Activated CD4-positive, alpha-beta T cell treated with anti-CD3 and anti-CD28 coated beads, Interleukin-2, amount 50 U/mL, for 16 hours (primary cell): ENCODE measurements at regions not wholly inside any gene's neighbourhood (a gene's known extent, or its start where the extent isn't known, plus 50 kb on each side); places are given as distances from the start of the nearest gene placed in this dataset.

ENCODE experiments used
- DNase-seq: peaks from one replicate; pipeline ENCODE4 v3.0.0-alpha.2; 2020

- DNase-seq, result no peak
Measured at GRCh38 chr10:47169581-47169980, 130.4 kb upstream of the GDF10 start.

- DNase-seq, result no peak
Measured at GRCh38 chr10:47173929-47174442, 126.0 kb upstream of the GDF10 start.

DNA sequence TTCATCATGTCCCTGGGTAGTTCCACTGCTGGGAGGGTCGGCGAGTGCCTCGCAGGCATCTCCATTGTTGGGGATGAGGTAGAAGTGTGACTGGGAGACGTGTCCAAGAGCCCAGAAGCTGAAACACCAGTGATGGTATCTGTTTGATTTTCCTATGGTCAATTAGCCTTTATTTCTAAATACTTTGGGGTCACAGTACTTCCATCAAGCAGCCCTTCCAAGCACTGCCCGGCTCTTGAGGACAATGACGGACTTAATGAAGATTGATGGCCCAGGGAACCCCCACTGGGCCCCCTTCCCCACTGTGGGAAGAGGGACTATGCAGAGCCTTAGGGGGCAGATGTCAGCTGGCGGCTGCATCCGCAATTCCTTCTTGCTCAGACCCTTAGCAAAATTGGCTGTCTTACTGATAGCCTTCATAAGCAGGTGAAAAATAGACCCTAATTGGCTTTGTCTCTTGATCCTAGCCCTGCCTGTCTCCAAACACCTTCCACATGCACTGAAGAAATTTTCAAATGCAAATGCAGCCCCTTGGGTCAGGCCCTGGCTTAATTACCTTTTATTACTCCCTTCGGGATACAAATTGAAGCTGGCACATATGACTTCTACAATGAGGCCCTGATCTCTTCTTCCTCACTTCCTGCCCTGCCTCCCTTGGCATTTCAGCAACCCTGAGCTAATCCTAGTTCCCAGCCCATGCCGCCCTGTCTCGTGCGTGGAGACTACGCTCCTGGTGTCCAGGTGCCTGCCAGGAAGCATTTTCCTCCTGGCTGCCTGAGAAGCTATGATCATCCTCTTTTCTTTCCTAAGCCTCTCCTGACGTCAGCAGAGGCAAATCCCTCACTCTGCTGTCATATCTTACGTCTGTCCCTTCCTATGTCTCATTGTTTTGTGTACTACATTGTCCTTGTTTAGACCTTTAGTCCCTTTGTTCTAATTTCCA lies 124.5 kb upstream of the GDF10 start:
- DNase-seq, result no peak

DNA sequence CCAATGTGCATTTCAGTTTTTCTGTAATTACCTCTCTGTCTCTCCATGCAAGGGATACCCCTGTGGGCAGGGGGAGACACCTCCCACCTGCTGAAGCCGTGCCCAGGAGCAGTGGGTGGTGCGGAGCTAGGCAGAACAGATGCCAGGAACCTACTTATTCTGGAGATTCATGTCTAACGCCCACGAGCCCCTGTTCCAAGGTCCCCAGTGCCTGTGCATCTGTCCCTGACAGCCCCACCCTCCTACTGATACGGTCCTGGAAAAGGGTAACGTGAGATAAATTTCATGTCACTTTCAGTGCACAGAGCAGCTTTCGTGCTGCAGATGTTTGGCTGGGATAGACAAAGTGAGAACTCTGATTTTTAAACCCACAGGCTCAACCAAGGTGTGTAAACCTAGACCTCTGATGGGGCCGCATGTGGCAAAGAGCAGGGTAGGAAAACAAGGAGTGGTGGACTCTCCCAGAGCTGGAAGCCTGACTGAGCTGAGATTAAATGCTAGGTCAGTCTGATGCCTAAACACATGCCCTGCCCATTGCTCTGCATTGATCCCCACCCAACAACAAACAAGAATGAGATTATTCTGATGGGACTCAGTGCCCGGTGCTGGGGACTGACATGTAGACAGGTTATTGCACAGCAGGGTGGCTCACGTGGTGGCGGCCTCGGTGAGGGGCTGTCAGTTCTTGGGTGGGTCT lies 123.6 kb upstream of the GDF10 start:
- DNase-seq, result no peak

GRCh38 chr10:47176903-47177868 lies 122.8 kb upstream of the GDF10 start:
- DNase-seq, result no peak

GRCh38 chr10:47178537-47179290 lies 121.3 kb upstream of the GDF10 start:
- DNase-seq, result no peak

DNA sequence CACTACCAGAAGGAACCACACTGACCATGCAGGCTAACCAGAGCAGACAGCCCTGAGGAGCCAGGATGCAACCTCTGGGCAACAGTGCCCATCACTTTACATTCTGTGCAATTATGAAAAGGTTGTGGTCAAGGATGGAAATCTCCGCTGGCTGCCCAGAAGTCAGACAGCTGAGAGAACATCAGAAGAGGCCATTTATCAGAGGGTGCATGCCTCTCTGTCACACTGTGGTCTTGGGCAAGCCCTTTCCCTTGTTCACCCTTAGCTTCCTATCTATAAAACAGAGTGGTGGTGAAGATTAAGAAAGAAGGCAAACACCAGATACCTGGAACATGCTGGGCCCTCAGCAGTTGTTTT lies 120.7 kb upstream of the GDF10 start:
- no peak for DNase-seq

DNA sequence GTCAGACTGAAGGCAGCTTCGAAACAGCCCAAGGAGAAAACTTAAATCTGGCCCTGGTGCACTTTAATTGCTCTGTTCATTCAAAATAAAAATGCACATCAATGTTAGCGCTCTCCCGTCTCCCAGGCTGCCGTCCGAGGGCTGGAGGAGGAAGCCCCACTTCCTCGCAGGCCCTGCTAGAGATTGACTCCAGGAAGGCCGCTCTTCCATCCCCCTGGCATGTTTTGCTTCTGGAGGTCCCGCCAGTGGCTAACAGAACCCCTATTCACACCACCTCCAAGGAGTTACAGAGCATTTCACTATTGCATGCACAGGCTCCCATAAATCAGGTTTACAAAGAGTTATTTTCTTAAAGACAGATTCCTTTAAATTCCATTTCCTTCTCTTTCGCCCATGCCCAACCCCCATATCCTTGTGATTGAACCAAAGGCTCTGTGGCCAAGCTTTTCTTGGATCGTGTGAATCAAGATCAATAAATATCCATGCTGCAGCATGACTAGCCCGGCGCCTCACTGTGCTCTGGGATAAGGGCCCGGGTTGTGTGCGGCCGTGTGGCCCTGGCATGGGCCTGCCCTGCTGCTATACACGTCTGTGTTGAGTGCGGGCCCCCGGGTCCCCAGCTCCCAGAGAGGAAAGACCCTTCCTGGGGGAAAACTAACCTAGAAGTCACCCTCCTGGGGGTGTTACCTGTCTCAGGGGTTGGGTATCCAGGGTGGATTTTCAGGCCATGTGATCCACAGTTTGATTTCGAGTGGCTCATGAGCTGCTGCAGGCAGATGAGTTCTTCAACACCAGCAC lies 118.7 kb upstream of the GDF10 start:
- no peak for DNase-seq

DNA sequence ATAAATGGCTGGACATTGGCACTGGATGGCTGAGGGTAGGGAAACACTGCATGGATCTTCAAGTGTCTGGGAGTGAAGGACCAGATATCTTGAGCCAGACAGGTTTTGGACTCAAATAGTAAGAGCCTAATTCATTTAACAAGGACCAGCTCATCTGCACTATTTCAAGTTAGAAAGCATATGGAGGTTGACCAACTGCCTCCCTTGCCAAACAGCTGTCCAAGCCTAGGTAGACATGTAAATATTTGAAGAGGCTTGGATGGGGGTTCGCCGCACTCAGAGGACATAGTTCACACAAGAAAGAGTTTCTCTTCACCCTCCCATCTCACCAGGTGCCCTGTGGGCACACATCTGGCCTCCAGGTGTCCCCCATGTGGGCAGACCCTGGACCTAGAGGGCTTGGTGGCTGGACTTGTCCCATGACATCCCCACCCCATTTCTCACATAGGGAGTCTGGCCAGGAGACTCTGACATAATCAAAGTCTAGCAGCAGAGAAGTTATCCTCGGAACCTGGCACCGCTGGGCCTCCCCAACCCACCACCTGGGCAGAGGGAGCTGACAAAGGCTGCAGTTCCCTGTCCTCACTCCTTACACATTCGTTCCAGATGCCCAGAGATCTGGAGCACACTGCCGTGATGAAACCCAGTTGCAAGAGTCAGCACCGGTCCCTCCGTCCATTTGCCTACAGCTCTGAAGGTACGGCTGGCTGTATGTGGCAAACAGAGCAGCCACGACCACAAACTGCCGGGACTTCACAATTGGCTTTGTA lies 116.9 kb upstream of the GDF10 start:
- DNase-seq, result no peak

GRCh38 chr10:47183704-47184041 lies 116.3 kb upstream of the GDF10 start:
- DNase-seq, result no peak

DNA sequence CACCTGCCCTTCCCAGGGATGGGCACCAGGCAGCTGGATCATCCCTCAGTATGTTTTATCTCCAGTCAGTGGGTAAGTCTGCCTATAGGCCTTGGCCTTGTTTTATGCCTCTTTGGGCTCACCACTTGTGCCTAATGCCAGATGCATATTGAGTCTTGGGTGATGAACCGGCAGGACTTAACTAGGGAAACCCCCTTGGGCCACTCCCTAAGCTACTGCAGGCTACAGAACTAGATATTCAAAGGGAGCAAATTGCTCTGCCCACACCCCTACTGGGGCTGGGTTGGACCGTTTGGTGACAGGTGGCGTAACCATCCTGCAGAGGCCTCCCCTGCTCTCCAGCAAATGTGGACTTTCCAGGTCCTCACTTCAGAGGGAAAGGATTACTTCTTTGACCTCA lies 115.7 kb upstream of the GDF10 start:
- DNase-seq, result no peak

DNA sequence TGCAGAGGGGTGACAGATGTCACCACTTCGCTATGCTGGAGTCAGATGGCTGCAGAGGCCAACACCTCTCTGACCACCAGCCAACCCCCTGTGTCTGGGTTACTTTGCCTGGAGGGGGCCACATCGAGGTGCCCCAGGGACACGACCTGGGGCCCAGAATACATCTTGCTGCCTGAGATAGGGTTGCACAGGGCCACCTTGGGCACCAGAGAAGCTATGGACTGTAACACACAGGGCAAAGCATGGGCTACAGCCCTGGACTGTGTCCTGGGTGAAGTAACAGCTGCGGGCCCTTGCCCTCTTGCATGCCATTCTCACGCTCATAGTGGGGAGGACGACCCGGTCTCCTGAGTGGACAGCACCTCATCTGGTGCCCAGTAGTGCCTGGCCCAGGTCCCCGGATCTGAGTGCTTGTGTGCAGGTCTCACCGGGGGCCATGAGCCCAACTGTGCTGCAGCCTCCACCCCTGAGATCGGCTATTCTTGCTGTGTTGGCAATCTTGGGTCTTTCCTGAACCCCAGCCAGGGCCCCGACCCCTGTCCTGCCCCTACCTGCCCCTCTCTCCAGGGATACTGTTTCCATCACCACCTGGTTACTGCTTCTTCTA lies 115.2 kb upstream of the GDF10 start:
- no peak for DNase-seq

- DNase-seq, result no peak
Measured at GRCh38 chr10:47186941-47187340, 113.1 kb upstream of the GDF10 start.

DNA sequence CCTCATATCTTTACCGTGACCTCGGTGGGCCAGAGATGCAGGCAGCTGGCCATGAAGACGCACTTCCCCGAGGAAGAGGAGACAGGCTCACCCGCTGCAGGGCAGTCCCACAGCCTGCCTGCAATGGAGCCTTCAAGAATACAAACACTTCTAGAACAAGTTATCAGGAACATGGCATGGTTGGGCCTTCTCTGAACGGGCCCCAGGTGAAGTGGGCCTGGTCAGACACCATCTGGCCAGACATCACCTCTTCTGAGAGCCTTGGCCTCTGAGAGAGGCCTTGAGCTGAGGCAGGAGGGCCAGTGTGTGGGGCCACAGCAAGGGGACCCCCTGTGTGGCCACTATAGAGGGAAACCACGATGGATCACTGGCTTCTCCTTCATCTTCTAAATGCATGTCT lies 112.4 kb upstream of the GDF10 start:
- DNase-seq, result no peak

DNA sequence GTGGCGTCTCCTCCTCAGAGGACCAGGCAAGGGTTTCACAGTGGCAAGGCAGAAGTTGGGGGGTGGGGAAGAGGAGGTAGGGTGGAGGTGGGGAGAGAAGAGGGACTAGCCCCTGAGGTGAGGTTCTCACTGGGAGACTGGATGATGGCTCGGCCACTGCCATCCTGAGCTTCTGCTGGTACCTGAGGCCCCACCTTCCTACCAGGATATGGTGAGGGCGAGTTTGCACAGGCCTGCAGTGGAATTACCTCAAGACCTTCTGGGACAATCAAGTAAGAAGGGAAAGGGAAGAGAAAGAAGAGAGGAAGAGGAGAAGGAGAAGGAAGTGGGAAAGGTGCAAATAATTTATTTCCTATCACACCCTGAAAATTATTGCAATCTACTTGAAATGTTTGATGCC lies 111.8 kb upstream of the GDF10 start:
- DNase-seq, result no peak

GRCh38 chr10:47189802-47190201 lies 110.2 kb upstream of the GDF10 start:
- no peak for DNase-seq

DNA sequence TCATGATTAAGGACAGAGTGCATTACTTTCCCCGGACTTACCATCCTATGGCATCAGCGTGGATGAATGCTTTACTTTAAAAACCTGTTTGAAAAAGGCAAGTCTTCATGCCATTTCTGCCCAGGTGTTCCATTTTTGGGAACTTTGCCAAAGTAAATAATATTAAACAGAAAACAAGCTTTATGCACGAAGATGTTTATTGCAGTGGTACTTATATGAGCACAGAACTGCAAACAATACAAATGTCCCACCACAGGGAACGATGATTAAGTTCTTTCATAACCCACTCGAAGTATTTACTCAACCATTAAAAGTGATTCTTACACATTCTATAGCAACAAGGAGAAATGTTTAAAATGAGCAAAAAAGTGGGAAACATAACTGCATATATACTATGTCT lies 109.7 kb upstream of the GDF10 start:
- no peak for DNase-seq

DNA sequence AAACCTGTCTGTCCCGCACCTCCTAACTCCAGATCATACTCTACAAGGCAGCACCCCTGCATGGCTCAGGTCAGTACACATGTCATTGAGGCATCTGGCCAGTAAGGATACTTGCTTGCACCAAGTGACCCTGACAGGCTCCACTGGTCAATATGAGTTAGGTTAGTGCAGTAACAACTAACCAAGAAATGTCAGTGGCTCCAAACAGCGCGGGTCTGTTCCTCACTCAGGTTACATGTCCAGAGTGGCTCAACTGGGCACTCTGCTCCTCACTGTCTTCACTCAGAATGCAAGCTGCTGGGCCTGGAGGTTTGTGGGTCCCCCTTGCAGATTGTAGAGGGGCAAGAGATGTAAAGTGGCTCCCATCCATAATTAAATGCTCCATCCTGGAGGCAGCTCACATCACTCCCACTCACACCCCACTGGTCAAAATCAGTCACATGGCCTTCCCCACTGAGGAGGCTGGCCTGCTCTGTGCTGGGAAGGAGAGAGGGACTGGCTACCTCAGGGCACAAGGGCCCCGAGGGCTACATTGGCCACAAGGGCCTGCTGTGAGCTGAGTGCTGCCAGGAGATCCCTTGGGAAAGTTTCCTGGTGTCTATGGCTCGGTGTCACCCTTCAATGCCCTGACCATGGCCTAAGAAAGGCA lies 109.1 kb upstream of the GDF10 start:
- no peak for DNase-seq

DNA sequence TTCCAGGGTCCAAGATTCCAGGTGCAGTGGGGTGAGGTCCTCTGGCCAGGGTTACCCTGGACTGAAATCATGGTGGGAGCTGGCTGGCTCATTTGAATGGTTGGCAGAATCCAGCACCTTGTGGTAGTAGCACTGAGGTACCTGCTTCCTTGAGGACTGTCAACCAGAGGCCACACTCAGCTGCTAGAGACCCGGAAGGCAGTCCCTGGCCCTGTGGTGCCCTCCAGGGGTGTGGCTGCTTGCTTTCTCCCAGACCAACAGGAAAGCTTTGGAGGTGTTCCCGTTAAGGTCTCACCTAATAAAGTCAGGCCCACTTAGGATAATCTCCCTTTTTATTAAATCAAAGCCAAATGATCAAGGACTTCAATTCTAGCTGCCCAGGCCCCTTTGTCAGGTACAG lies 107.7 kb upstream of the GDF10 start:
- no peak for DNase-seq

DNA sequence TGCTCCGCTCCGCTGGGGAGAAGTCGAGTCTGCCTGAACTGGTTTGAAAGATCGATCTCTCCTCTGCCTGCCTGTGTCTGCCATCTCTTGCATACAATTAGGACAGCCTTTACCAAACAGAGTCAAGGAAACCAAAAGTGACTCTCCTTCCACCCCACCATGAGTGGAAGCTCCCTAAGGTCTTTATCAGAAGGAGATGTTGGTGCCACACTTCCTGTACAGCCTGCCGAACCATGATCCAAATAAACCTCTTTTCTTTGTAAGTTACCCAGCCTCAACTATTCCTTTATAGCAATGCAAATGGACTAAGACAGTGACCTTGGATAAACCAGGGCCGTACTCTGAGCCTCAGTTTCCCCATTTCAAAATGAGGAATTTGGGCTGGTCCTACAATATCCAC lies 106.3 kb upstream of the GDF10 start:
- no peak for DNase-seq
